ENCODE measurements at regions not wholly inside any gene's neighbourhood (a gene's known extent, or its start where the extent isn't known, plus 50 kb on each side); places are given as distances from the start of the nearest gene placed in this dataset.
A peak's percentile ranks its signal among the peaks of the same experiment; 100 is the strongest.

DNA sequence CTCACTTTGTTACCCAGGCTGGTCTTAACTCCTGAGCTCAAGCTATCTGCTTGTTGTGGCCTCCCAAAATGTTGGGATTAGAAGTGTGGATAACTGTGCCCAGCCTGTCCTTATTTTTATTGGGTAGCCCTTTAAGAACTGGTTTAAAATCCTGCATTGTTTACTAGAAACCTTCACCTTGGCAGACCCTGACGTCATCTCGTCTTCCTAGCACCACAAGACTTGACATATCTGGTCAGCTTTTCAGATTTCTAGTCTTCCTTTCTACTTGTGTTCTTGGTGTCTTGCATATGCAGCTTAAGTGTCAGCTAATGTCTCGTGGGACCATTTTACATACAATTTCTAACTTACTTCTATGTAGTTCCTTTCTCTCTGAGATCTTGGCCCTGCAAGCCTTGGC lies 258.9 kb downstream of the IZUMO3 start:
- H3K9ac ChIP-seq (ENCODE audit: insufficient read depth, low read depth, low read length) = no peak overlapping the region
- no peak overlapping the region for H2AFZ ChIP-seq (ENCODE audit: low read length)
- no peak overlapping the region for H3K27ac ChIP-seq (ENCODE audit: extremely low read length, insufficient read depth, low read length)
- BruUV-seq (replicated peaks) = no TSS peak
- H3K27me3 ChIP-seq (ENCODE audit: control insufficient read depth in 1 of 2, insufficient read depth in 2 of 2, low read length in 2 of 2) = no peaks in the 10 kb centered on the region
- intact Hi-C loops (cut with micrococcal nuclease; ENCODE audit: unreplicated experiment) = no loop called here
- peaks cover 73% of the 10 kb centered on the region for H3K9me3 ChIP-seq (ENCODE audit: low read length)
- 0% methylated on average over 3 of the region's 3 CpGs for WGBS (ENCODE audit: low lambda C conversion rate)
- no peak overlapping the region for H3K4me2 ChIP-seq (ENCODE audit: low read depth, low read length)
- no peak for DNase-seq (ENCODE audit: low spot score)
- no peaks in the 10 kb centered on the region for H4K20me1 ChIP-seq (ENCODE audit: insufficient read depth, low read length)
- ChIA-PET POLR2A (no interaction called here), CTCF (ENCODE audit: low intra/inter-chr PET ratio, low total read pairs) (no interaction called here)
- FAIRE-seq = no peak
- ATAC-seq = no peak
- in situ Hi-C loops (cut with HindIII; ENCODE audit: extremely low pct_ligation_motif_present, low pct_unique_long_range_greater_than_20kb) = no loop called here
- no peak overlapping the region for H3K4me3 ChIP-seq (replicated peaks in 1 of 3; ENCODE audit: insufficient read depth in 1 of 3, low read depth in 2 of 3, low read length in 3 of 3)
- H3K36me3 ChIP-seq (replicated peaks in 1 of 2; ENCODE audit: control insufficient read depth in 1 of 2, insufficient read depth in 2 of 2, low read length in 2 of 2) = no peaks in the 10 kb centered on the region
- no peaks in the 10 kb centered on the region for H3K79me2 ChIP-seq (ENCODE audit: insufficient read depth, low read length)
- TF ChIP-seq CREB1 (IDR thresholded peaks at IDR 0.05) = peak; percentile 69
- TF ChIP-seq CREB1 (CRISPR knock-in tag; IDR thresholded peaks at IDR 0.05) = no peak
- no peak for TF ChIP-seq ZNF274 (CRISPR knock-in tag; IDR thresholded peaks at IDR 0.05)
- TF ChIP-seq ATF7 (IDR thresholded peaks at IDR 0.05) = peak; percentile 70
- TF ChIP-seq ATF7 (CRISPR knock-in tag; IDR thresholded peaks at IDR 0.05) = no peak
- TF ChIP-seq SMAD1 (CRISPR knock-in tag; IDR thresholded peaks at IDR 0.05; ENCODE audit: borderline replicate concordance, low read depth) = no peak
- TF ChIP-seq, protein P1, sequence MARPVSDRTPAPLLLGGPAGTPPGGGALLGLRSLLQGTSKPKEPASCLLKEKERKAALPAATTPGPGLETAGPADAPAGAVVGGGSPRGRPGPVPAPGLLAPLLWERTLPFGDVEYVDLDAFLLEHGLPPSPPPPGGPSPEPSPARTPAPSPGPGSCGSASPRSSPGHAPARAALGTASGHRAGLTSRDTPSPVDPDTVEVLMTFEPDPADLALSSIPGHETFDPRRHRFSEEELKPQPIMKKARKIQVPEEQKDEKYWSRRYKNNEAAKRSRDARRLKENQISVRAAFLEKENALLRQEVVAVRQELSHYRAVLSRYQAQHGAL (CRISPR knock-in tag; IDR thresholded peaks at IDR 0.05; ENCODE audit: not compliant biosample characterization) = no peak
- H3K4me1 ChIP-seq (ENCODE audit: insufficient read depth, low read length) = no peaks in the 10 kb centered on the region

DNA sequence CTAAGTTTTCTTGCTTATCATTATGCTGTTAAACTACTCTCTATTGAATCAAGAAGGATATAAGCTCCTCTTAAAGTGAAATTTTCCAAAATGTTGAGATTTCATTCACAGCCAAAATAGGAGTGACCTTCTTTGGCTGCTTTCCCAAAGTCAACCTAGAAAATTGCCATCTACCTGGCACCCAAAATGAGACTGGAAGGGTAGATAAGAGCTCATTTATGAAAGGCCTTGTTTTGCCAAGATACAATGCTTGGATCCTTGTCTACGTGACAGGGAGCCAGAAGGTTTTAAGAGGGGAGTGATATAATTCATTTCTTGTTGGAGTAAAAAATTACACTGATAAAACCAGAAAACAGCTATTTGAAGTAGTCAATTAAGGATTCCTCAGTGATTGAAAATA lies 287.1 kb downstream of the IZUMO3 start:
- no peaks in the 10 kb centered on the region for H3K36me3 ChIP-seq (replicated peaks in 1 of 2; ENCODE audit: control insufficient read depth in 1 of 2, insufficient read depth in 2 of 2, low read length in 2 of 2)
- H2AFZ ChIP-seq (ENCODE audit: low read length) = no peak overlapping the region
- no TSS peak for BruUV-seq (replicated peaks)
- intact Hi-C loops (cut with micrococcal nuclease; ENCODE audit: unreplicated experiment) (no loop called here), in situ Hi-C loops (cut with HindIII; ENCODE audit: extremely low pct_ligation_motif_present, low pct_unique_long_range_greater_than_20kb) (no loop called here)
- H3K79me2 ChIP-seq (ENCODE audit: insufficient read depth, low read length) = no peaks in the 10 kb centered on the region
- no peak overlapping the region for H3K27ac ChIP-seq (ENCODE audit: extremely low read length, insufficient read depth, low read length)
- H3K4me3 ChIP-seq (replicated peaks in 1 of 3; ENCODE audit: insufficient read depth in 1 of 3, low read depth in 2 of 3, low read length in 3 of 3) = no peak overlapping the region
- WGBS (ENCODE audit: low lambda C conversion rate) = 0% methylated on average over 1 of the region's 1 CpG
- DNase-seq (ENCODE audit: low spot score) (no peak), FAIRE-seq (no peak), ATAC-seq (no peak)
- no peaks in the 10 kb centered on the region for H3K4me1 ChIP-seq (ENCODE audit: insufficient read depth, low read length)
- no peaks in the 10 kb centered on the region for H4K20me1 ChIP-seq (ENCODE audit: insufficient read depth, low read length)
- H3K9ac ChIP-seq (ENCODE audit: insufficient read depth, low read depth, low read length) = no peak overlapping the region
- CTCF ChIA-PET (ENCODE audit: low intra/inter-chr PET ratio, low total read pairs) = no interaction called here
- POLR2A ChIA-PET = no interaction called here
- H3K4me2 ChIP-seq (ENCODE audit: low read depth, low read length) = no peak overlapping the region
- peaks cover 81% of the 10 kb centered on the region for H3K9me3 ChIP-seq (ENCODE audit: low read length)
- no peaks in the 10 kb centered on the region for H3K27me3 ChIP-seq (ENCODE audit: control insufficient read depth in 1 of 2, insufficient read depth in 2 of 2, low read length in 2 of 2)
- no peak for TF ChIP-seq CBFB (CRISPR knock-in tag; IDR thresholded peaks at IDR 0.05)
- no peak for TF ChIP-seq KLF16 (CRISPR knock-in tag; IDR thresholded peaks at IDR 0.05)
- no peak for TF ChIP-seq ARID2 (CRISPR knock-in tag; IDR thresholded peaks at IDR 0.05; ENCODE audit: borderline replicate concordance)
- TF ChIP-seq ZFYVE20 (CRISPR knock-in tag; IDR thresholded peaks at IDR 0.05; ENCODE audit: borderline replicate concordance, low read depth) = no peak
- TF ChIP-seq RAD21 (CRISPR knock-in tag; IDR thresholded peaks at IDR 0.05) = no peak
- TF ChIP-seq, protein P2, sequence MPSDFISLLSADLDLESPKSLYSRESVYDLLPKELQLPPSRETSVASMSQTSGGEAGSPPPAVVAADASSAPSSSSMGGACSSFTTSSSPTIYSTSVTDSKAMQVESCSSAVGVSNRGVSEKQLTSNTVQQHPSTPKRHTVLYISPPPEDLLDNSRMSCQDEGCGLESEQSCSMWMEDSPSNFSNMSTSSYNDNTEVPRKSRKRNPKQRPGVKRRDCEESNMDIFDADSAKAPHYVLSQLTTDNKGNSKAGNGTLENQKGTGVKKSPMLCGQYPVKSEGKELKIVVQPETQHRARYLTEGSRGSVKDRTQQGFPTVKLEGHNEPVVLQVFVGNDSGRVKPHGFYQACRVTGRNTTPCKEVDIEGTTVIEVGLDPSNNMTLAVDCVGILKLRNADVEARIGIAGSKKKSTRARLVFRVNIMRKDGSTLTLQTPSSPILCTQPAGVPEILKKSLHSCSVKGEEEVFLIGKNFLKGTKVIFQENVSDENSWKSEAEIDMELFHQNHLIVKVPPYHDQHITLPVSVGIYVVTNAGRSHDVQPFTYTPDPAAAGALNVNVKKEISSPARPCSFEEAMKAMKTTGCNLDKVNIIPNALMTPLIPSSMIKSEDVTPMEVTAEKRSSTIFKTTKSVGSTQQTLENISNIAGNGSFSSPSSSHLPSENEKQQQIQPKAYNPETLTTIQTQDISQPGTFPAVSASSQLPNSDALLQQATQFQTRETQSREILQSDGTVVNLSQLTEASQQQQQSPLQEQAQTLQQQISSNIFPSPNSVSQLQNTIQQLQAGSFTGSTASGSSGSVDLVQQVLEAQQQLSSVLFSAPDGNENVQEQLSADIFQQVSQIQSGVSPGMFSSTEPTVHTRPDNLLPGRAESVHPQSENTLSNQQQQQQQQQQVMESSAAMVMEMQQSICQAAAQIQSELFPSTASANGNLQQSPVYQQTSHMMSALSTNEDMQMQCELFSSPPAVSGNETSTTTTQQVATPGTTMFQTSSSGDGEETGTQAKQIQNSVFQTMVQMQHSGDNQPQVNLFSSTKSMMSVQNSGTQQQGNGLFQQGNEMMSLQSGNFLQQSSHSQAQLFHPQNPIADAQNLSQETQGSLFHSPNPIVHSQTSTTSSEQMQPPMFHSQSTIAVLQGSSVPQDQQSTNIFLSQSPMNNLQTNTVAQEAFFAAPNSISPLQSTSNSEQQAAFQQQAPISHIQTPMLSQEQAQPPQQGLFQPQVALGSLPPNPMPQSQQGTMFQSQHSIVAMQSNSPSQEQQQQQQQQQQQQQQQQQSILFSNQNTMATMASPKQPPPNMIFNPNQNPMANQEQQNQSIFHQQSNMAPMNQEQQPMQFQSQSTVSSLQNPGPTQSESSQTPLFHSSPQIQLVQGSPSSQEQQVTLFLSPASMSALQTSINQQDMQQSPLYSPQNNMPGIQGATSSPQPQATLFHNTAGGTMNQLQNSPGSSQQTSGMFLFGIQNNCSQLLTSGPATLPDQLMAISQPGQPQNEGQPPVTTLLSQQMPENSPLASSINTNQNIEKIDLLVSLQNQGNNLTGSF (CRISPR knock-in tag; IDR thresholded peaks at IDR 0.05) = no peak
- TF ChIP-seq FIP1L1 (IDR thresholded peaks at IDR 0.05; ENCODE audit: borderline replicate concordance, insufficient read depth, low read depth, low read length) = no peak
- TF ChIP-seq, protein P3, sequence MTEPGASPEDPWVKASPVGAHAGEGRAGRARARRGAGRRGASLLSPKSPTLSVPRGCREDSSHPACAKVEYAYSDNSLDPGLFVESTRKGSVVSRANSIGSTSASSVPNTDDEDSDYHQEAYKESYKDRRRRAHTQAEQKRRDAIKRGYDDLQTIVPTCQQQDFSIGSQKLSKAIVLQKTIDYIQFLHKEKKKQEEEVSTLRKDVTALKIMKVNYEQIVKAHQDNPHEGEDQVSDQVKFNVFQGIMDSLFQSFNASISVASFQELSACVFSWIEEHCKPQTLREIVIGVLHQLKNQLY (CRISPR knock-in tag; IDR thresholded peaks at IDR 0.05) = no peak
